Ovary (tissue), 7 donors: ENCODE measurements at regions not wholly inside any gene's neighbourhood (a gene's known extent, or its start where the extent isn't known, plus 50 kb on each side); places are given as distances from the start of the nearest gene placed in this dataset.

Experiments used
- DNase-seq, 5 donors: peaks; one replicate each; pipeline ENCODE4 v3.0.0-alpha.2; 2019 to 2020
- H3K27ac ChIP-seq, 2 donors: fragments of 200-600 bp; one replicate each; pipeline versions ENCODE4 v1.5.1 to v1.8.0; 2019 to 2022
- H3K27me3 ChIP-seq: fragments of 200-600 bp; one replicate; pipeline ENCODE4 v1.8.0; 2022
- H3K36me3 ChIP-seq: fragments of 200-600 bp; sonication (generic); one replicate; pipeline ENCODE4 v1.5.1; 2019
- H3K4me1 ChIP-seq: one replicate; pipeline ENCODE4 v1.8.1; 2013; ENCODE audit warnings: mild to moderate bottlenecking, moderate library complexity; ENCODE audit not compliant: insufficient read depth
- H3K4me3 ChIP-seq: fragments of 200-600 bp; sonication (generic); one replicate; pipeline ENCODE4 v1.5.1; 2017
- H3K9me3 ChIP-seq, 2 donors: fragments of 200-600 bp in 1 of 2; sonication (generic) in 1 of 2; one replicate each; pipeline versions ENCODE4 v1.5.1 to v1.8.1; 2013 to 2019; ENCODE audit warnings: mild to moderate bottlenecking in 1 of 2, moderate library complexity in 1 of 2
- CTCF ChIP-seq, 3 donors: fragments of 450-650 bp in 2 of 3; fragments of 200-600 bp in 1 of 3; IDR thresholded peaks; one replicate each; pipeline versions ENCODE4 v1.5.1 to v1.8.0; 2016 to 2022; ENCODE audit warnings: antibody characterized with exemption in 3 of 3, mild to moderate bottlenecking in 1 of 3
- EP300 ChIP-seq: sonication (generic); formaldehyde crosslinking; IDR thresholded peaks from one replicate; pipeline ENCODE4 v1.6.1; 2017; ENCODE audit warnings: antibody characterized with exemption
- POLR2A ChIP-seq: fragments of 450-650 bp; IDR thresholded peaks from one replicate; pipeline ENCODE4 v1.6.1; 2017; ENCODE audit warnings: antibody characterized with exemption, mild to moderate bottlenecking, moderate library complexity
- WGBS, 3 donors: extraction: QIAGEN DNeasy Blood & Tissue Kit in 1 of 3; methylation state at CpG; one replicate each; pipeline versions ENCODE4 v1.1.5 to v1.1.7; 2013 to 2017; 5-methylcytosine and 5-hydroxymethylcytosine counted together
- intact Hi-C, 4 donors: fragments of 100-400 bp; cut with DNase I; formaldehyde crosslinking; loops; one replicate each; pipeline versions ENCODE4 v1.11.0 to v1.15.1; 2022 to 2023
- donor health status: DM: no; HTN: no; CAD: no; lungs with moderate emphysema.
- donor health status: DM: no; HTN: no; CAD: no.
- donor health status: Bipolar disorder and iron deficiency.
- donor health status: DM: no; HTN: no; CAD: no.
- donor health status: DM: yes; HTN: yes; CAD: no.

DNA sequence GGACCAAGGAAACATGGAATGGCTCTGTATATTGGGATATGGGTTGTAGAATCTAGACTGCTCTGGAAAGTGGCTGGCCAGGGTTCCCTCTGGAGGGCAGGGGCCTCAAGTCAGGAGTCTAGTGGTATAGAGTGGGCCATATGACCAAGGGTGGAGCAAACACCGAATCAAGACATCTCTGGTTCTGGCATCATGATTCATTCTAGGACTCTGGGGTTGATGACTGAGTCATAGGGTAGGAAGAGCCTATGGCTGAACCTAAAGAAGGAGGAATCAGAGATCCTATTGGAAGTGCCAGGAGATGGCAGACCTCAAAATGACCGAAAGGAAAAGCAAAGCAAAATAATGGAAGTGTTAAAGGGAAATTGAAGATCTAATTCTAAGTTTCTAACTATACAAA lies 356.4 kb upstream of the PRICKLE1 start:
- no peaks in the 10 kb centered on the region for H3K27me3 ChIP-seq
- H3K4me3 ChIP-seq: no peak overlapping the region
- H3K27ac ChIP-seq: no peak overlapping the region
- no peak for DNase-seq
- H3K4me1 ChIP-seq: no peaks in the 10 kb centered on the region
- WGBS, 3 donors: 80 to 93% (median 87%) methylated on average over 2 of the region's 2 CpGs
- no peak for TF ChIP-seq POLR2A
- no peak for TF ChIP-seq EP300
- no peak for TF ChIP-seq CTCF (IDR thresholded peaks at IDR 0.05)
- intact Hi-C loops: no loop called here
- no peaks in the 10 kb centered on the region for H3K36me3 ChIP-seq
- H3K9me3 ChIP-seq: no peaks in the 10 kb centered on the region

GRCh38 chr12:42944516-42944915 lies 355.0 kb upstream of the PRICKLE1 start:
- intact Hi-C loops: no loop called here
- 76 to 89% (median 81%) methylated on average over 2 of the region's 2 CpGs for WGBS, 3 donors

GRCh38 chr12:42936991-42937390 lies 347.4 kb upstream of the PRICKLE1 start:
- H3K27me3 ChIP-seq: no peaks in the 10 kb centered on the region
- intact Hi-C loops: no loop called here
- WGBS, 3 donors: 68 to 71% (median 70%) methylated on average over 3 of the region's 3 CpGs
- no peak overlapping the region for H3K4me3 ChIP-seq
- no peak for DNase-seq
- H3K27ac ChIP-seq: no peak overlapping the region
- no peak for TF ChIP-seq EP300
- no peak for TF ChIP-seq CTCF (IDR thresholded peaks at IDR 0.05)
- TF ChIP-seq POLR2A: no peak
- H3K4me1 ChIP-seq: no peaks in the 10 kb centered on the region
- H3K9me3 ChIP-seq: no peaks in the 10 kb centered on the region
- H3K36me3 ChIP-seq: no peaks in the 10 kb centered on the region

More at GRCh38 chr12:42944516-42944915, 355.0 kb upstream of the PRICKLE1 start:
- Histone ChIP-seq H3K4me1 (no peaks in the 10 kb centered on the region), H3K36me3 (no peaks in the 10 kb centered on the region), H3K27ac (no peak overlapping the region), H3K27me3 (no peaks in the 10 kb centered on the region), H3K9me3 (no peaks in the 10 kb centered on the region), H3K4me3 (no peak overlapping the region)
- TF ChIP-seq CTCF (IDR thresholded peaks at IDR 0.05) (no peak), POLR2A (no peak), EP300 (no peak)
- no peak for DNase-seq

- TF ChIP-seq POLR2A (no peak), CTCF (IDR thresholded peaks at IDR 0.05) (no peak), EP300 (no peak)
- no peak overlapping the region for H3K4me3 ChIP-seq
- no peak overlapping the region for H3K27ac ChIP-seq
- no peaks in the 10 kb centered on the region for H3K36me3 ChIP-seq
- intact Hi-C loops: no loop called here
- H3K4me1 ChIP-seq: no peaks in the 10 kb centered on the region
- no peaks in the 10 kb centered on the region for H3K27me3 ChIP-seq
- H3K9me3 ChIP-seq: no peaks in the 10 kb centered on the region
- WGBS, 3 donors: 91 to 98% (median 96%) methylated on average over 1 of the region's 1 CpG
- no peak for DNase-seq
Measured at GRCh38 chr12:42936260-42936659, 346.7 kb upstream of the PRICKLE1 start.

- TF ChIP-seq EP300 (no peak), CTCF (IDR thresholded peaks at IDR 0.05) (no peak), POLR2A (no peak)
- Histone ChIP-seq H3K27ac (no peak overlapping the region), H3K4me1 (no peaks in the 10 kb centered on the region), H3K9me3 (no peaks in the 10 kb centered on the region), H3K27me3 (no peaks in the 10 kb centered on the region), H3K4me3 (no peak overlapping the region), H3K36me3 (no peaks in the 10 kb centered on the region)
- no peak for DNase-seq
- intact Hi-C loops: no loop called here
- 63 to 77% (median 73%) methylated on average over 2 of the region's 2 CpGs for WGBS, 3 donors
Measured at GRCh38 chr12:42935756-42936155, 346.2 kb upstream of the PRICKLE1 start.
